SK-N-SH (cell line): ENCODE measurements at regions not wholly inside any gene's neighbourhood (a gene's known extent, or its start where the extent isn't known, plus 50 kb on each side); places are given as distances from the start of the nearest gene placed in this dataset.

Source experiments
- CTCF ChIA-PET: fragments of 300-600, 350-600 bp; formaldehyde crosslinking; extraction: SDS; loops from one replicate; lab custom pipeline; 2021; lab: Yijun Ruan, JAX
- POLR2A ChIA-PET: fragments of 350-600 bp; sonication (Branson Sonifier 250); formaldehyde crosslinking; extraction: SDS; loops from one replicate; lab custom pipeline; 2020; ENCODE audit warnings: antibody characterized with exemption, inconsistent platforms; lab: Yijun Ruan, JAX
- DNase-seq: peaks from one replicate; pipeline ENCODE4 v3.0.0; 2012
- H2AFZ ChIP-seq: fragments of 200-600 bp; sonication (generic); 2 replicates; pipeline ENCODE4 v1.8.1; 2016; ENCODE audit warnings: antibody characterized with exemption, mild to moderate bottlenecking, low read depth
- H3F3A ChIP-seq: fragments of 200-600 bp; sonication (generic); replicated peaks from 2 replicates; pipeline ENCODE3; 2016; ENCODE audit warnings: antibody characterized with exemption, mild to moderate bottlenecking; ENCODE audit not compliant: insufficient read depth
- H3K27ac ChIP-seq, 2 experiments: fragments of 200-500 bp in 1 of 2; fragments of 200-600 bp in 1 of 2; sonication (Bioruptor generic) in 1 of 2; sonication (generic), shearing (Covaris generic) in 1 of 2; 2 replicates each; pipeline versions ENCODE4 v1.5.1 to v1.6.1; 2014 to 2016; ENCODE audit warnings: low read depth in 2 of 2, inconsistent platforms in 1 of 2, low read length in 1 of 2, mild to moderate bottlenecking in 1 of 2, mixed read lengths in 1 of 2
- H3K27me3 ChIP-seq: fragments of 200-600 bp; sonication (generic), shearing (Covaris generic); 2 replicates; pipeline ENCODE4 v1.6.1; 2016; ENCODE audit warnings: mixed run types; ENCODE audit not compliant: insufficient read depth
- H3K36me3 ChIP-seq, 2 experiments: fragments of 200-500 bp in 1 of 2; fragments of 200-600 bp in 1 of 2; sonication (Bioruptor generic) in 1 of 2; sonication (generic) in 1 of 2; replicated peaks in 1 of 2; 2 replicates each; pipeline versions ENCODE3 to v1.5.1; 2014 to 2016; ENCODE audit warnings: low read length in 1 of 2, mild to moderate bottlenecking in 1 of 2; ENCODE audit not compliant: insufficient read depth in 2 of 2, control insufficient read depth in 1 of 2
- H3K4me1 ChIP-seq, 2 experiments: fragments of 200-500 bp in 1 of 2; fragments of 200-600 bp in 1 of 2; sonication (Bioruptor generic) in 1 of 2; sonication (generic), shearing (Covaris generic) in 1 of 2; 2 replicates each; pipeline versions ENCODE4 v1.5.1 to v1.6.1; 2014 to 2016; ENCODE audit warnings: low read depth in 1 of 2, low read length in 1 of 2, mixed run types in 1 of 2; ENCODE audit not compliant: insufficient read depth in 2 of 2, control insufficient read depth in 1 of 2
- H3K4me2 ChIP-seq: fragments of 200-600 bp; sonication (generic), shearing (Covaris generic); 2 replicates; pipeline ENCODE4 v1.6.1; 2017; ENCODE audit warnings: mixed run types
- H3K4me3 ChIP-seq, 2 experiments: fragments of 200-500 bp in 1 of 2; fragments of 200-600 bp in 1 of 2; sonication (Bioruptor generic) in 1 of 2; sonication (generic), shearing (Covaris generic) in 1 of 2; 2 replicates each; pipeline versions ENCODE4 v1.5.1 to v1.8.1; 2014 to 2016; ENCODE audit warnings: low read depth in 2 of 2, inconsistent platforms in 1 of 2, low read length in 1 of 2, mild to moderate bottlenecking in 1 of 2, mixed read lengths in 1 of 2, moderate library complexity in 1 of 2
- H3K79me2 ChIP-seq: fragments of 200-600 bp; sonication (generic); 2 replicates; pipeline ENCODE4 v1.8.1; 2017; ENCODE audit warnings: mild to moderate bottlenecking; ENCODE audit not compliant: insufficient read depth
- H3K9ac ChIP-seq: fragments of 200-600 bp; sonication (generic); 2 replicates; pipeline ENCODE4 v1.6.1; 2017; ENCODE audit warnings: mixed run types
- H3K9me2 ChIP-seq: fragments of 200-600 bp; sonication (generic); 2 replicates; pipeline ENCODE4 v1.6.1; 2017; ENCODE audit warnings: mixed run types
- H3K9me3 ChIP-seq: fragments of 200-600 bp; sonication (generic); 2 replicates; pipeline ENCODE4 v1.6.1; 2017; ENCODE audit warnings: mixed run types, mild to moderate bottlenecking, moderate library complexity
- H4K20me1 ChIP-seq: fragments of 200-600 bp; sonication (generic); 2 replicates; pipeline ENCODE4 v1.6.1; 2017; ENCODE audit warnings: mild to moderate bottlenecking, mixed run types; ENCODE audit not compliant: insufficient read depth
- ELF1 ChIP-seq: IDR thresholded peaks from 2 replicates; pipeline ENCODE4 v1.4.0; 2012
- EZH2phosphoT487 ChIP-seq: fragments of 200-600 bp; sonication (generic); IDR thresholded peaks from 2 replicates; pipeline ENCODE4 v1.6.1; 2017; ENCODE audit warnings: low read depth, mixed run types, mild to moderate bottlenecking, antibody characterized with exemption, moderate library complexity, borderline replicate concordance
- FOSL2 ChIP-seq: IDR thresholded peaks from 2 replicates; pipeline ENCODE4 v1.4.0; 2012; ENCODE audit warnings: low read depth, mild to moderate bottlenecking, moderate library complexity, borderline replicate concordance
- FOXJ3 ChIP-seq: sonication (generic); formaldehyde crosslinking; IDR thresholded peaks from 2 replicates; pipeline ENCODE4 v1.5.1; 2020; ENCODE audit warnings: mild to moderate bottlenecking, missing genetic modification reagents
- GATA2 ChIP-seq: sonication (generic); formaldehyde crosslinking; IDR thresholded peaks from 2 replicates; pipeline ENCODE4 v1.5.0; 2020; ENCODE audit warnings: mild to moderate bottlenecking, missing genetic modification reagents
- JUND ChIP-seq: IDR thresholded peaks from 2 replicates; pipeline ENCODE4 v1.4.0; 2012
- MEF2A ChIP-seq: IDR thresholded peaks from 2 replicates; pipeline ENCODE4 v1.4.0; 2012; ENCODE audit warnings: low read depth, borderline replicate concordance
- MXI1 ChIP-seq: IDR thresholded peaks from 2 replicates; pipeline ENCODE4 v1.6.1; 2012; ENCODE audit warnings: mild to moderate bottlenecking, low read depth, low read length, improper control_type of control experiment
- NFIC ChIP-seq: IDR thresholded peaks from 2 replicates; pipeline ENCODE4 v1.4.0; 2012; ENCODE audit warnings: borderline replicate concordance
- NRF1 ChIP-seq: IDR thresholded peaks from 2 replicates; pipeline ENCODE4 v1.6.1; 2012; ENCODE audit warnings: low read depth, mild to moderate bottlenecking, low read length
- POLR2AphosphoS5 ChIP-seq: IDR thresholded peaks from 2 replicates; pipeline ENCODE4 v1.6.1; 2012; ENCODE audit warnings: low read depth, low read length
- RAD21 ChIP-seq: IDR thresholded peaks from 2 replicates; pipeline ENCODE4 v1.6.1; 2012; ENCODE audit warnings: mild to moderate bottlenecking, low read length
- RCOR1 ChIP-seq: fragments of 150-350 bp; IDR thresholded peaks from 2 replicates; pipeline ENCODE4 v1.6.1; 2017; ENCODE audit warnings: antibody characterized with exemption, low read length
- RFX5 ChIP-seq: IDR thresholded peaks from 2 replicates; pipeline ENCODE4 v1.6.1; 2012; ENCODE audit warnings: mild to moderate bottlenecking, improper control_type of control experiment, low read length
- SIN3A ChIP-seq: IDR thresholded peaks from 2 replicates; pipeline ENCODE4 v1.6.1; 2012; ENCODE audit warnings: low read depth, mild to moderate bottlenecking, low read length, moderate library complexity, borderline replicate concordance
- SMC3 ChIP-seq: IDR thresholded peaks from 2 replicates; pipeline ENCODE4 v1.6.1; 2012; ENCODE audit warnings: low read depth, low read length, improper control_type of control experiment
- TEAD4 ChIP-seq: IDR thresholded peaks from 2 replicates; pipeline ENCODE4 v1.4.0; 2012; ENCODE audit warnings: mild to moderate bottlenecking, borderline replicate concordance; ENCODE audit not compliant: insufficient read depth
- WGBS: methylation state at CpG from one replicate; pipeline ENCODE4 v1.1.6; 2017; ENCODE audit warnings: low lambda C conversion rate; 5-methylcytosine and 5-hydroxymethylcytosine counted together
- TF ChIP-seq, protein P1 (sequence below): fragments of 150-350 bp; IDR thresholded peaks from 2 replicates; pipeline ENCODE4 v1.6.1; 2017; ENCODE audit warnings: antibody characterized with exemption, low read length, low read depth, borderline replicate concordance
- TF ChIP-seq, protein P2 (sequence below): IDR thresholded peaks from 2 replicates; pipeline ENCODE4; 2012
- TF ChIP-seq, protein P3 (sequence below): fragments of 200-600 bp; sonication (generic); IDR thresholded peaks from 2 replicates; pipeline ENCODE4 v1.6.1; 2017; ENCODE audit warnings: antibody characterized with exemption, mild to moderate bottlenecking, moderate library complexity

DNA sequence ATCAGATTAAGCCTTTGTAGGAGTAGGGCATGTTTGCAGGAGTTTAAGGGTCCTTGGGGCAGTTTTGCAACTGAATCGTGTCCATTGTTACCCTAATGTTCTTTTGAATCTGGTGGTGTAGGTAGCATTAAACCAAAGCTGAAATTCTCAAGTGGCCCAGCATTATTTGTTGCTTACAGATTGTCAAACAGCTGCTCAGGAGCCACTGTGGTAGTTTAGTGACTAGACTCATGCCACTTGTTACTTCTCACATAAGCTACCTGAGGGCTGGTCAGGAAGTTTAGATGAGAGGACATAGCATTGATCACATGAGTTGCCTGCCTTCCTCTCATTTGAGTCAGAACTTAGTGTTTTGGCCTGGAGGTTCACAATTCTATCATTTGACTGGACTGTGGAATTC lies 157.6 kb downstream of the HAUS1 start:
- POLR2A ChIA-PET: no interaction called here
- 100% methylated on average over 1 of the region's 1 CpG for WGBS
- CTCF ChIA-PET: interaction anchor here (0.9 to 1.4 kb wide), 3 partner anchors 20 to 396 kb away, joined by 3 to 5 read pairs (median 3); a partner anchor contains a TSS
- Histone ChIP-seq H3K79me2 (peaks cover 36% of the 10 kb centered on the region; the same call in 1 of the 2 replicates), H3K9me2 (no peaks in the 10 kb centered on the region), H3K4me1 (peaks cover 0 to 31% of the 10 kb centered on the region in 2 experiments; a peak in 2 of 4 replicates), H3K27ac (0 out of 4 replicates have a peak overlapping the region, but pooled peaks of 1 of the 2 experiments have one; percentile 84), H3K4me2 (no peak overlapping the region), H3K27me3 (no peaks in the 10 kb centered on the region), H4K20me1 (no peaks in the 10 kb centered on the region), H3K9ac (no peak overlapping the region), H2AFZ (no peak overlapping the region), H3F3A (peaks cover 20% of the 10 kb centered on the region), H3K9me3 (no peaks in the 10 kb centered on the region), H3K4me3 (no peak overlapping the region), H3K36me3 (peaks cover 19 to 34% of the 10 kb centered on the region in 2 experiments)
- no peak for DNase-seq
- TF ChIP-seq EZH2phosphoT487 (no peak), TEAD4 (no peak), SMC3 (no peak), MEF2A (no peak), MXI1 (no peak), NFIC (no peak), POLR2AphosphoS5 (no peak), GATA2 (CRISPR knock-in tag) (no peak), RCOR1 (no peak), FOSL2 (no peak), RFX5 (no peak), JUND (no peak), NRF1 (no peak), RAD21 (no peak), SIN3A (no peak), ELF1 (no peak), FOXJ3 (CRISPR knock-in tag) (no peak)
- TF ChIP-seq, protein P1, sequence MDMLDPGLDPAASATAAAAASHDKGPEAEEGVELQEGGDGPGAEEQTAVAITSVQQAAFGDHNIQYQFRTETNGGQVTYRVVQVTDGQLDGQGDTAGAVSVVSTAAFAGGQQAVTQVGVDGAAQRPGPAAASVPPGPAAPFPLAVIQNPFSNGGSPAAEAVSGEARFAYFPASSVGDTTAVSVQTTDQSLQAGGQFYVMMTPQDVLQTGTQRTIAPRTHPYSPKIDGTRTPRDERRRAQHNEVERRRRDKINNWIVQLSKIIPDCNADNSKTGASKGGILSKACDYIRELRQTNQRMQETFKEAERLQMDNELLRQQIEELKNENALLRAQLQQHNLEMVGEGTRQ: no peak
- TF ChIP-seq, protein P2, sequence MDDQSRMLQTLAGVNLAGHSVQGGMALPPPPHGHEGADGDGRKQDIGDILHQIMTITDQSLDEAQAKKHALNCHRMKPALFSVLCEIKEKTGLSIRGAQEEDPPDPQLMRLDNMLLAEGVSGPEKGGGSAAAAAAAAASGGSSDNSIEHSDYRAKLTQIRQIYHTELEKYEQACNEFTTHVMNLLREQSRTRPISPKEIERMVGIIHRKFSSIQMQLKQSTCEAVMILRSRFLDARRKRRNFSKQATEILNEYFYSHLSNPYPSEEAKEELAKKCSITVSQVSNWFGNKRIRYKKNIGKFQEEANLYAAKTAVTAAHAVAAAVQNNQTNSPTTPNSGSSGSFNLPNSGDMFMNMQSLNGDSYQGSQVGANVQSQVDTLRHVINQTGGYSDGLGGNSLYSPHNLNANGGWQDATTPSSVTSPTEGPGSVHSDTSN: no peak
- TF ChIP-seq, protein P3, sequence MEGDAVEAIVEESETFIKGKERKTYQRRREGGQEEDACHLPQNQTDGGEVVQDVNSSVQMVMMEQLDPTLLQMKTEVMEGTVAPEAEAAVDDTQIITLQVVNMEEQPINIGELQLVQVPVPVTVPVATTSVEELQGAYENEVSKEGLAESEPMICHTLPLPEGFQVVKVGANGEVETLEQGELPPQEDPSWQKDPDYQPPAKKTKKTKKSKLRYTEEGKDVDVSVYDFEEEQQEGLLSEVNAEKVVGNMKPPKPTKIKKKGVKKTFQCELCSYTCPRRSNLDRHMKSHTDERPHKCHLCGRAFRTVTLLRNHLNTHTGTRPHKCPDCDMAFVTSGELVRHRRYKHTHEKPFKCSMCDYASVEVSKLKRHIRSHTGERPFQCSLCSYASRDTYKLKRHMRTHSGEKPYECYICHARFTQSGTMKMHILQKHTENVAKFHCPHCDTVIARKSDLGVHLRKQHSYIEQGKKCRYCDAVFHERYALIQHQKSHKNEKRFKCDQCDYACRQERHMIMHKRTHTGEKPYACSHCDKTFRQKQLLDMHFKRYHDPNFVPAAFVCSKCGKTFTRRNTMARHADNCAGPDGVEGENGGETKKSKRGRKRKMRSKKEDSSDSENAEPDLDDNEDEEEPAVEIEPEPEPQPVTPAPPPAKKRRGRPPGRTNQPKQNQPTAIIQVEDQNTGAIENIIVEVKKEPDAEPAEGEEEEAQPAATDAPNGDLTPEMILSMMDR: no peak
